Lower leg skin (tissue), 4 donors: ENCODE measurements at regions not wholly inside any gene's neighbourhood (a gene's known extent, or its start where the extent isn't known, plus 50 kb on each side); places are given as distances from the start of the nearest gene placed in this dataset.

Experiments
- DNase-seq, 2 donors: peaks; one replicate each; pipeline ENCODE4 v3.0.0-alpha.2; 2019; ENCODE audit warnings: low spot score in 2 of 2
- H3K4me3 ChIP-seq: fragments of 200-600 bp; sonication (generic); 2 replicates; pipeline ENCODE4 v1.5.1; 2017; ENCODE audit warnings: mild to moderate bottlenecking, low read depth; ENCODE audit not compliant: poor library complexity, severe bottlenecking
- CTCF ChIP-seq, 3 donors: fragments of 450-650 bp; IDR thresholded peaks; one replicate each; pipeline ENCODE4 v1.5.1; 2016; ENCODE audit warnings: antibody characterized with exemption in 3 of 3, mild to moderate bottlenecking in 3 of 3, moderate library complexity in 2 of 3
- POLR2A ChIP-seq, 2 donors: fragments of 450-650 bp; IDR thresholded peaks; one replicate each; pipeline ENCODE4 v1.6.1; 2016 to 2017; ENCODE audit warnings: antibody characterized with exemption in 2 of 2, mild to moderate bottlenecking in 1 of 2, moderate library complexity in 1 of 2
- WGBS, 2 donors: methylation state at CpG; one replicate each; pipeline ENCODE4 v1.1.5; 2018; 5-methylcytosine and 5-hydroxymethylcytosine counted together
- intact Hi-C: fragments of 100-400 bp; cut with DNase I; formaldehyde crosslinking; loops from one replicate; pipeline ENCODE4 v1.15.0; 2023; ENCODE audit warnings: low total_unique reads

GRCh38 chr2:35082072-35082471, 1273.5 kb upstream of the CRIM1 start:
- TF ChIP-seq CTCF (IDR thresholded peaks at IDR 0.05) (no peak), POLR2A (IDR thresholded peaks at IDR 0.05) (no peak)
- no peak overlapping the region for H3K4me3 ChIP-seq
- 82 to 87% methylated on average over 4 of the region's 4 CpGs for WGBS, 2 donors
- DNase-seq: no peak
- intact Hi-C loops: no loop called here

DNA sequence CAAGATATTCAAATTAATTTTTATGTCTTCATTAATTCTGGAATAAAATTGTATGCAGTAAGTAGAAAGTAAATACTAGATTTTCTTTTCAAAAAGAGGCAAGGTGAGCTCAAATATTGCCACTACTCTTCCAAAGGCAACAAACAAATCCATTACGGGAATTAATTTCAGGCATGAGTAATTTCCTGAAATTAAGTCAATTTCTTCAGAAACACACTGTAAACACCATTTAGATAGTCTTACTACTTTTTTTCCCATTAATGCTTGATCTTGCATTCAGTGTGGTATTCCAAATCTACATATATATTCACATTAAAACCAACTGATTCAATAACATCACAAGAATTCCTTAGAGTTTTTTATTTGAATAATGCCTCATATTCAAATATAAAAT, 1274.0 kb upstream of the CRIM1 start:
- no peak overlapping the region for H3K4me3 ChIP-seq
- 67 to 83% methylated on average over 1 of the region's 1 CpG for WGBS, 2 donors
- intact Hi-C loops: no loop called here
- DNase-seq: no peak
- TF ChIP-seq POLR2A (IDR thresholded peaks at IDR 0.05) (no peak), CTCF (IDR thresholded peaks at IDR 0.05) (no peak)

DNA sequence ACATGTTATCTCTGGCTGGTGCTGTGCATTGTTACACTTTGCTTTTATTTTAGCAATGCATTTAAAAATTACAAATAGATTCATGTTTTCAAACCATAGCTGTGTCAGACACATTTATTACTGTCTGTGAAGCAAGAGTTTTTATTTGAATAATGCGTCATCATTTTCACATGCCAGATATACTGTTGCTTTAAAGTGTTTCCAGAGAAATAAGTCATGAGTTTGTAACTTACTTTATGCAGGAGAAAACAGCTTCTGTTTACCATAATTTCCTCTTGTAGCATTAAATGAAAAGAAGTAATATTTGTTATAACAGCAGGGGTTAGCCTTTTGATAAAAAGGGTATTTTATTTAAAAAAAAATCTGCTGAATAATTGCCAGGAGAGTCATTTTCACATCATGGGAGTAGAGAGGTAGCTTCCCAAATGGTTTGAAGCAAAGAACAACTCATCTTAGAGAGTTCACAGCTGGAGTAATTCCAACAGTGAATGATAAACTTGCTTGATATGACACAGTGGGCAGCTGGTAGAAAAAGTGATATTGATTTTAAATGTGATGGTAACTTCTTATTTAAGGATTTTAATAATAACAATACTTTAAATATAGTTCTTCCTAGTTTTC, 1274.5 kb upstream of the CRIM1 start:
- intact Hi-C loops: no loop called here
- no peak for TF ChIP-seq CTCF (IDR thresholded peaks at IDR 0.05)
- no peak for TF ChIP-seq POLR2A (IDR thresholded peaks at IDR 0.05)
- H3K4me3 ChIP-seq: no peak overlapping the region
- no peak for DNase-seq
- WGBS, 2 donors: 26 to 38% methylated on average over 1 of the region's 1 CpG

DNA sequence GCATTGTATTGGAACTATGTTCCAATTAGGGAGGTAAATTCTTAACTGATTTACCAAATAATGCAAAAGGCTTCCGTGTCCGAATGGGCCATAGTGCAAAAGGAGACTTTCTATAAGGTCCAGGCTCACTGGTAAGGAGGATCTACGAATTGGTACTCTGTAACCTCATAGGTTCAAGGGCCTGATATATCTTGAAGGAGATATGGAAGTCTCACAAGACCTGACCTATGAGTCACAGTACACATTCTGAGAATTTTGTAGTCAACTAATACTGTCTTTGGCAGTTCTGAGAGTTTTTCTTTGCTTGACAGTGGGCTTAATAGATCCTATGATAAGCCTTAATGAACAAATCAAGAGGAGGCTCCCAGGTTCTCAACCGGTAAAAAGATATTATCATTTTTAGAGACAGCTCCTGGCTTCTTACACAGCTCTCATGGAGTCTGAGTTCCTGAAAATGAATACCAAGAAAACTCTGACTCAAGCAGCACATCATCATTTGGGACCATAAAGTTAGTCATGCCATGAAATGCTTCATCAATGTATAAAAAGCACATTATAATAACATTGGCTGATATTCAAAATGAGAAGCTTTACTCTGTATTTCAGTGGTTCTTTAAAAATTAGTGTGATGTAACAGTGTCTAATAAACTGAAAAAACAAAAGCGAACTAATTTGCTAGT, 1275.2 kb upstream of the CRIM1 start:
- no peak for DNase-seq
- no peak overlapping the region for H3K4me3 ChIP-seq

DNA sequence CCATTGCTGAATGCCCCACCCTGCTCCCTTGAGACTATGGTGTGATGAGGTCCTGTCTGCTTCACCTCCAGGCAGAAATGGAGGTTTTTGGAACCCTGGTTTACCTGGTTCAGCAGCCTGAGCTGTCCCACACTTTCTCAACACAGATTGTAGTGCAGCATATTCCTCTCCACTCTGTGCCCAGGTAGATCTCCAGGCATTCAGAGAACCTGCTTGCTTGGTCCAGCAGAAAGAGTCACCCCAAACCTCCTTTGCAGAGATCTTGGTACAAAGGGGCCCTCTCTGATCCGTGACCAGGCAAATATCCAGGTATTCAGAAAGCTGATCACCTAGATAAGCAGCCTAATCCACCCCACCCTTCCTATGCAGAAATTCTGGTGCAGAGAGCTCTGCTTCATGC, 1288.2 kb upstream of the CRIM1 start:
- intact Hi-C loops: no loop called here
- no peak for DNase-seq
- WGBS, 2 donors: 36 to 47% methylated on average over 1 of the region's 1 CpG
- H3K4me3 ChIP-seq: no peak overlapping the region
- no peak for TF ChIP-seq CTCF (IDR thresholded peaks at IDR 0.05)
- TF ChIP-seq POLR2A (IDR thresholded peaks at IDR 0.05): no peak

More for the DNA sequence above, 1275.2 kb upstream of the CRIM1 start:
- intact Hi-C loops: no loop called here
- TF ChIP-seq POLR2A (IDR thresholded peaks at IDR 0.05) (no peak), CTCF (IDR thresholded peaks at IDR 0.05) (no peak)
- WGBS, 2 donors: 56 to 71% methylated on average over 5 of the region's 5 CpGs
